Type B pancreatic cell (in vitro differentiated cells): ENCODE measurements at regions not wholly inside any gene's neighbourhood (a gene's known extent, or its start where the extent isn't known, plus 50 kb on each side); places are given as distances from the start of the nearest gene placed in this dataset.
A peak's percentile ranks its signal among the peaks of the same experiment; 100 is the strongest.
"Not testable (repeated sequence)": the region's sequence is repeated elsewhere in the genome, so short reads cannot be mapped to it uniquely, and the experiment has no call there.

ENCODE experiments used
- DNase-seq: peaks from one replicate; pipeline ENCODE4 v3.0.0; 2021; ENCODE audit warnings: mixed read lengths; ENCODE audit not compliant: unreplicated experiment; ENCODE audit errors: extremely low spot score
- H3K27ac Mint-ChIP-seq: 2 replicates; pipeline ENCODE4 v1.8.0; 2021; ENCODE audit warnings: mild to moderate bottlenecking, mixed read lengths
- H3K27me3 Mint-ChIP-seq: 2 replicates; pipeline ENCODE4 v1.8.0; 2021; ENCODE audit warnings: mixed read lengths
- H3K36me3 Mint-ChIP-seq: 2 replicates; pipeline ENCODE4 v1.8.0; 2021; ENCODE audit warnings: mixed read lengths
- H3K4me1 Mint-ChIP-seq: one replicate; pipeline ENCODE4 v1.8.0; 2021; ENCODE audit warnings: mixed read lengths; ENCODE audit not compliant: unreplicated experiment
- H3K4me3 Mint-ChIP-seq: 2 replicates; pipeline ENCODE4 v1.8.0; 2021; ENCODE audit warnings: mild to moderate bottlenecking, mixed read lengths
- H3K9me3 Mint-ChIP-seq: 2 replicates; pipeline ENCODE4 v1.8.0; 2021; ENCODE audit warnings: mixed read lengths

- not testable (repeated sequence) for H3K9me3 Mint-ChIP-seq, H3K27me3 Mint-ChIP-seq, H3K36me3 Mint-ChIP-seq, DNase-seq, H3K4me1 Mint-ChIP-seq, H3K4me3 Mint-ChIP-seq, H3K27ac Mint-ChIP-seq
These were observed 139.4 kb downstream of the FAM72C start for GRCh38 chr1:143832379-143832716.

GRCh38 chr1:143831479-143832378 is 140.1 kb downstream of the FAM72C start:
- not testable (repeated sequence) for DNase-seq, H3K36me3 Mint-ChIP-seq, H3K4me1 Mint-ChIP-seq, H3K27me3 Mint-ChIP-seq, H3K27ac Mint-ChIP-seq, H3K9me3 Mint-ChIP-seq, H3K4me3 Mint-ChIP-seq

GRCh38 chr1:143826162-143826561 is 145.6 kb downstream of the FAM72C start:
- H3K9me3 Mint-ChIP-seq, H3K27me3 Mint-ChIP-seq, H3K27ac Mint-ChIP-seq: not testable (repeated sequence)

GRCh38 chr1:143824266-143824665 is 147.5 kb downstream of the FAM72C start:
- not testable (repeated sequence) for H3K27me3 Mint-ChIP-seq, H3K9me3 Mint-ChIP-seq, H3K27ac Mint-ChIP-seq, H3K4me1 Mint-ChIP-seq, DNase-seq, H3K4me3 Mint-ChIP-seq, H3K36me3 Mint-ChIP-seq

More at GRCh38 chr1:143826162-143826561, 145.6 kb downstream of the FAM72C start:
- not testable (repeated sequence) for DNase-seq, H3K36me3 Mint-ChIP-seq, H3K4me1 Mint-ChIP-seq, H3K4me3 Mint-ChIP-seq

- not testable (repeated sequence) for DNase-seq, H3K27me3 Mint-ChIP-seq, H3K27ac Mint-ChIP-seq, H3K36me3 Mint-ChIP-seq, H3K4me1 Mint-ChIP-seq, H3K4me3 Mint-ChIP-seq, H3K9me3 Mint-ChIP-seq
These were observed 151.7 kb downstream of the FAM72C start for GRCh38 chr1:143820058-143820457.

GRCh38 chr1:143816369-143816768 is 155.4 kb downstream of the FAM72C start:
- not testable (repeated sequence) for H3K27me3 Mint-ChIP-seq, H3K9me3 Mint-ChIP-seq, H3K27ac Mint-ChIP-seq, DNase-seq, H3K36me3 Mint-ChIP-seq, H3K4me1 Mint-ChIP-seq, H3K4me3 Mint-ChIP-seq

GRCh38 chr1:143805374-143805773 is 166.4 kb downstream of the FAM72C start:
- not testable (repeated sequence) for H3K4me1 Mint-ChIP-seq, H3K9me3 Mint-ChIP-seq, DNase-seq, H3K27ac Mint-ChIP-seq, H3K4me3 Mint-ChIP-seq, H3K27me3 Mint-ChIP-seq, H3K36me3 Mint-ChIP-seq

GRCh38 chr1:143804707-143805356 is 167.0 kb downstream of the FAM72C start:
- not testable (repeated sequence) for H3K36me3 Mint-ChIP-seq, H3K9me3 Mint-ChIP-seq, H3K4me1 Mint-ChIP-seq, H3K27me3 Mint-ChIP-seq, H3K27ac Mint-ChIP-seq, DNase-seq
- H3K4me3 Mint-ChIP-seq, result peak overlapping the region; percentile 69

- peak overlapping the region; percentile 86 for H3K27ac Mint-ChIP-seq
- not testable (repeated sequence) for H3K9me3 Mint-ChIP-seq, H3K27me3 Mint-ChIP-seq, H3K4me1 Mint-ChIP-seq, H3K36me3 Mint-ChIP-seq
- H3K4me3 Mint-ChIP-seq, result peak overlapping the region; percentile 90
- peak; percentile 64 for DNase-seq
These were observed 167.8 kb downstream of the FAM72C start for GRCh38 chr1:143803927-143804411.

GRCh38 chr1:143803095-143803494 is 168.7 kb downstream of the FAM72C start:
- H3K4me3 Mint-ChIP-seq, H3K36me3 Mint-ChIP-seq: not testable (repeated sequence)

GRCh38 chr1:143799568-143800187 is 172.1 kb downstream of the FAM72C start:
- not testable (repeated sequence) for H3K27me3 Mint-ChIP-seq, H3K4me1 Mint-ChIP-seq, DNase-seq, H3K27ac Mint-ChIP-seq, H3K4me3 Mint-ChIP-seq, H3K36me3 Mint-ChIP-seq, H3K9me3 Mint-ChIP-seq

More at GRCh38 chr1:143803095-143803494, 168.7 kb downstream of the FAM72C start:
- H3K9me3 Mint-ChIP-seq, H3K4me1 Mint-ChIP-seq, H3K27ac Mint-ChIP-seq, DNase-seq, H3K27me3 Mint-ChIP-seq: not testable (repeated sequence)

GRCh38 chr1:143796369-143796768 is 175.4 kb downstream of the FAM72C start:
- not testable (repeated sequence) for DNase-seq, H3K27ac Mint-ChIP-seq, H3K4me1 Mint-ChIP-seq, H3K4me3 Mint-ChIP-seq, H3K27me3 Mint-ChIP-seq, H3K9me3 Mint-ChIP-seq, H3K36me3 Mint-ChIP-seq

GRCh38 chr1:143792047-143792937 is 179.5 kb downstream of the FAM72C start:
- not testable (repeated sequence) for H3K9me3 Mint-ChIP-seq, H3K36me3 Mint-ChIP-seq, H3K4me1 Mint-ChIP-seq

More at GRCh38 chr1:143792047-143792937, 179.5 kb downstream of the FAM72C start:
- H3K27ac Mint-ChIP-seq, DNase-seq, H3K4me3 Mint-ChIP-seq, H3K27me3 Mint-ChIP-seq: not testable (repeated sequence)
